ENCODE measurements at regions not wholly inside any gene's neighbourhood (a gene's known extent, or its start where the extent isn't known, plus 50 kb on each side); places are given as distances from the start of the nearest gene placed in this dataset.

DNA sequence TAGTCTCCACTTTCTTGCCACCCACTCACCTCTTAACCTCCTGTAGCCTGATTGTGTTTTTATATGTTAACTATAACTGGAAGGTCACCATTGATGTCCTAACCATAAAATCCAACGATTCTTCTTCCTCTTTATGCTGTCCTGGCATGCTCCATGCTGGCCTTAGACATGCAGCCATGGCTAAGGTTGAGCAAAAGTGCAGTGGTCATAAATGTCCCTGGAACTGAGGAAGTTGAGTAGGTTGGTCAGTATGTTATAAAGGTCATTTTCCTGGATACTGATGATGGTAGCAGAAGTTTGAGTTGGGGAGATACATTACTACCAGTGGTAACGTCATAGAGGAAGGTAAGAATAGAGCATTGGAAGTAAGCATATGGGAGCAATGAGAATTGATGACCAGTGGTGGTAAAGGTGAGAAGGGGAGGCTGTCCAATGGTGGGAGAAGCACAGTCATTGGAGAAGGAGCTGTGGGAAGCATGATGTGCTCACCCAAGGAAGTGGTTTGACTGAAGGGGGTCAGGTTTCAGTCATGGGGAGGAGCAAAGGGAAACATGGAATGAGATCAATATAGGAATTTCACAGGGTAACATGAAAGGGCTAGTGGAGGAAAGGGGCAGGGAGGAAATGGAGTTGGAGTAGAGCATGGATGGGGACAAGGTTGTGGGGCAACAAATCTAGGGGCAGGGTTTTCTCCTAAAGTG, 240.8 kb downstream of the DACT1 start:
- POLR2A ChIA-PET = no interaction called here
- Histone ChIP-seq H4K20me1 (ENCODE audit: control insufficient read depth, insufficient read depth) (no peaks in the 10 kb centered on the region), H2AFZ (ENCODE audit: control insufficient read depth, low read depth, low read length) (no peak overlapping the region), H3K9me3 (replicated peaks; ENCODE audit: control insufficient read depth, insufficient read depth, low read length) (no peaks in the 10 kb centered on the region), H3K4me1 (ENCODE audit: control insufficient read depth, insufficient read depth, low read length) (no peaks in the 10 kb centered on the region), H3K79me2 (ENCODE audit: control insufficient read depth, insufficient read depth, low read length) (no peaks in the 10 kb centered on the region), H3K9ac (ENCODE audit: control insufficient read depth, insufficient read depth, low read length) (no peak overlapping the region), H3K4me3 (no peak overlapping the region), H3K36me3 (ENCODE audit: control insufficient read depth in 2 of 2, insufficient read depth in 2 of 2, low read length in 1 of 2) (no peaks in the 10 kb centered on the region), H3K4me2 (ENCODE audit: control insufficient read depth, insufficient read depth) (no peak overlapping the region), H3K27me3 (replicated peaks in 1 of 2; ENCODE audit: control insufficient read depth in 2 of 2, insufficient read depth in 2 of 2, low read length in 1 of 2) (no peaks in the 10 kb centered on the region), H3K27ac (ENCODE audit: control insufficient read depth, insufficient read depth) (no peak overlapping the region)
- FAIRE-seq (no peak), DNase-seq (ENCODE audit: low read depth, low spot score) (no peak), ATAC-seq (no peak)
- CTCF ChIA-PET = no interaction called here
- no peak for TF ChIP-seq SMC3 (IDR thresholded peaks at IDR 0.05; ENCODE audit: borderline replicate concordance, low read length)
- TF ChIP-seq PKNOX1 (IDR thresholded peaks at IDR 0.05) = no peak
- TF ChIP-seq, protein P1, sequence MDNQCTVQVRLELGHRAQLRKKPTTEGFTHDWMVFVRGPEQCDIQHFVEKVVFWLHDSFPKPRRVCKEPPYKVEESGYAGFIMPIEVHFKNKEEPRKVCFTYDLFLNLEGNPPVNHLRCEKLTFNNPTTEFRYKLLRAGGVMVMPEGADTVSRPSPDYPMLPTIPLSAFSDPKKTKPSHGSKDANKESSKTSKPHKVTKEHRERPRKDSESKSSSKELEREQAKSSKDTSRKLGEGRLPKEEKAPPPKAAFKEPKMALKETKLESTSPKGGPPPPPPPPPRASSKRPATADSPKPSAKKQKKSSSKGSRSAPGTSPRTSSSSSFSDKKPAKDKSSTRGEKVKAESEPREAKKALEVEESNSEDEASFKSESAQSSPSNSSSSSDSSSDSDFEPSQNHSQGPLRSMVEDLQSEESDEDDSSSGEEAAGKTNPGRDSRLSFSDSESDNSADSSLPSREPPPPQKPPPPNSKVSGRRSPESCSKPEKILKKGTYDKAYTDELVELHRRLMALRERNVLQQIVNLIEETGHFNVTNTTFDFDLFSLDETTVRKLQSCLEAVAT (IDR thresholded peaks at IDR 0.05) = no peak
- no peak for TF ChIP-seq KAT2A (conservative IDR thresholded peaks at IDR 0.05; ENCODE audit: control insufficient read depth, low read depth, low read length)
- no peak for TF ChIP-seq LARP7 (IDR thresholded peaks at IDR 0.05)
- no peak for TF ChIP-seq KLF5 (IDR thresholded peaks at IDR 0.05; ENCODE audit: partially characterized antibody)
- no peak for TF ChIP-seq RUNX3 (IDR thresholded peaks at IDR 0.05; ENCODE audit: low read length)
- TF ChIP-seq DPF2 (IDR thresholded peaks at IDR 0.05) = no peak
- no peak for TF ChIP-seq TBL1XR1 (IDR thresholded peaks at IDR 0.05; ENCODE audit: low read depth, low read length)
- TF ChIP-seq BMI1 (IDR thresholded peaks at IDR 0.05; ENCODE audit: borderline replicate concordance) = no peak
- no peak for TF ChIP-seq IRF5 (IDR thresholded peaks at IDR 0.05; ENCODE audit: borderline replicate concordance)
- no peak for TF ChIP-seq RAD51 (IDR thresholded peaks at IDR 0.05)
- no peak for TF ChIP-seq MEF2A (IDR thresholded peaks at IDR 0.05; ENCODE audit: insufficient read depth, low read depth, low read length)
- no peak for TF ChIP-seq CEBPB (IDR thresholded peaks at IDR 0.05; ENCODE audit: borderline replicate concordance in 1 of 2, low read depth in 2 of 2, low read length in 2 of 2)
- TF ChIP-seq, protein P2, sequence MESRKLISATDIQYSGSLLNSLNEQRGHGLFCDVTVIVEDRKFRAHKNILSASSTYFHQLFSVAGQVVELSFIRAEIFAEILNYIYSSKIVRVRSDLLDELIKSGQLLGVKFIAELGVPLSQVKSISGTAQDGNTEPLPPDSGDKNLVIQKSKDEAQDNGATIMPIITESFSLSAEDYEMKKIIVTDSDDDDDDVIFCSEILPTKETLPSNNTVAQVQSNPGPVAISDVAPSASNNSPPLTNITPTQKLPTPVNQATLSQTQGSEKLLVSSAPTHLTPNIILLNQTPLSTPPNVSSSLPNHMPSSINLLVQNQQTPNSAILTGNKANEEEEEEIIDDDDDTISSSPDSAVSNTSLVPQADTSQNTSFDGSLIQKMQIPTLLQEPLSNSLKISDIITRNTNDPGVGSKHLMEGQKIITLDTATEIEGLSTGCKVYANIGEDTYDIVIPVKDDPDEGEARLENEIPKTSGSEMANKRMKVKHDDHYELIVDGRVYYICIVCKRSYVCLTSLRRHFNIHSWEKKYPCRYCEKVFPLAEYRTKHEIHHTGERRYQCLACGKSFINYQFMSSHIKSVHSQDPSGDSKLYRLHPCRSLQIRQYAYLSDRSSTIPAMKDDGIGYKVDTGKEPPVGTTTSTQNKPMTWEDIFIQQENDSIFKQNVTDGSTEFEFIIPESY (IDR thresholded peaks at IDR 0.05) = no peak
- no peak for TF ChIP-seq ZNF24 (IDR thresholded peaks at IDR 0.05)
- in situ Hi-C loops (cut with MboI) = no loop called here
- no TSS peak for BruUV-seq (replicated peaks)
- 6% methylated on average over 2 of the region's 2 CpGs for WGBS (ENCODE audit: insufficient coverage, insufficient replicate concordance, low lambda C conversion rate, missing lambda C conversion rate)
- RAD21 ChIA-PET (ENCODE audit: unreplicated experiment) = no interaction called here
- intact Hi-C loops (cut with micrococcal nuclease; ENCODE audit: unreplicated experiment) = no loop called here
- SMC1A ChIA-PET (ENCODE audit: uncharacterized antibody, unreplicated experiment) = interaction anchor here (0.9 to 4.4 kb wide), 2 partner anchors 13 to 70 kb away, joined by 3 to 22 read pairs; no protein-coding TSS in a partner anchor

All from GM12878 (cell line).